Midbrain (tissue), 1 donor: ENCODE measurements at regions not wholly inside any gene's neighbourhood (a gene's known extent, or its start where the extent isn't known, plus 50 kb on each side); places are given as distances from the start of the nearest gene placed in this dataset.
"Not testable (repeated sequence)": the region's sequence is repeated elsewhere in the genome, so short reads cannot be mapped to it uniquely, and the experiment has no call there.

ENCODE experiments used
- DNase-seq: peaks from one replicate; lab custom pipeline; 2025; lab: John Stamatoyannopoulos, UW

DNA sequence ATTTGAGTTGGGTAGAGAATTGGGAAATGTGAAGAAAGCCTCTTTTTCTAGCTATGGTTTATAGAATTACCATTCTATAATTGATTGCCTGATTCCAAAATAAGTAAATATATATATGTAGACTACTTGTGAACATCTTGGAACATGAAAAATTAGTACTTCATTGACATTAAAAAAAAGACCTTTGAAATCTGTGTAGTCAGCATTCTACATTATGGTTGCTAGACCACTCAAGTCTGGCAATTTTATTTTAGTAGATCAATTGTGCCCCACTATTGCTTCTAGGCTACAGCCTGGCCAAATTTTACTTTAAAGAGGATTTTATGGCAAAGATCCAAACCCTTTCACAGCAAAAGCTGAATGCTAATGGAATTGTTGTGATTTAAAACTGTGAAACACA is 279.8 kb downstream of the IKZF2 start:
- no peak for DNase-seq

- no peak for DNase-seq
Measured at GRCh38 chr2:212864186-212864585, 287.2 kb downstream of the IKZF2 start.

DNA sequence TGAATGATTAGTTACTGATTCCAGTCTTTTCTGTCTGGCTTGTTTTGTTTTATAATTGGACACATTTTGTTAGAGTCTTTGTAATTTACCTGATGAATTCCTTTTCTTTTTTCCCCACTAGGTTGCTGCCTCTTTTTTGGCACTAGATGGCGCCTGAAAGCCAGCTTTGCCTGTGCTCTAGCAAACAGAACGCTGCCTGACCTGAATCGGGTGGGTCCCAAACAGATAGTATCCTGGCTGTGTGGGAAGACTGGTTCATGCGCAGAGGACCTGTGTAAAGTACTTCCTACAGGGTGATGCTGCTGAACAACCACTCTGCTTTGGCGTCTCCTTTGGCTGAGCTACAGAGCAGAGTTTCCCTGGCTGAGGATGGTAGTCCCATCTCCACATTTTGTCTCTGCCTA is 288.2 kb downstream of the IKZF2 start:
- no peak for DNase-seq

DNA sequence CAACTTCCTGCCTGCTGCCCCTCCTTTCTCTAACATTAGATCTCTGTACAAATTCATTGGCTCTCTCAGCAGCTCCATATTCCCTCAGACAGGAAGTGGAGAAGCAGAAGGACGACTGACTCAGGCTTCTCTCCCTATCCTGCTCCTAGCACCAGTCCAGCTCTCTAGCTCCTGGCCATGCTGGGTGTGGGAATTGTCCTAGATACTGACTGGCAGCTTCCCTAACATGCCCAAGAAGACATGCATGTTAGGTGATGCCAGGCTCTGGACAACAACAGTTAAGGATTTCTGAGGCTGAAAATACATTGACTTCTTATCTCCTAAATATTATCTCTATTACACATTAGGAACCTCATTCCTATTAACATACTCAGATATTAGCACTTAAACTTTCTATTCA is 292.9 kb downstream of the IKZF2 start:
- no peak for DNase-seq

DNA sequence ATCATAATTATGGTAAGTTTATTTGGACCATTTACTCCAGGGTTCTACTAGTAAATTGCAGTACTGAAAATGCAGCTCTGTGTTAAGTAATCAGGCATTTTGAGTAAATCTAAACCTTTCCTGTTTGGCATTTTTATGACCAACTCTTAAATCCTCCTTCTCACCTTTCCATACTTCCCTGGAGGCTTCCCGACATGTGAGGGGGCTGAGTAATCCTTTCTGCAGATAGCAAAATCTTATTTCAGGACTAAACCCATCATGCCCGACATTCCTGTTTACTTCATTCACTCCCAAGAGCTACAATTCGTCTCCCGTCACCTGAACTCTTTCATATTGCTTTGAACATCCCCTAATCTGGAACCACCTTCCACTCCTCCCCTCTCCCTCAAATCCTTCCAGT is 296.6 kb downstream of the IKZF2 start:
- DNase-seq = no peak

DNA sequence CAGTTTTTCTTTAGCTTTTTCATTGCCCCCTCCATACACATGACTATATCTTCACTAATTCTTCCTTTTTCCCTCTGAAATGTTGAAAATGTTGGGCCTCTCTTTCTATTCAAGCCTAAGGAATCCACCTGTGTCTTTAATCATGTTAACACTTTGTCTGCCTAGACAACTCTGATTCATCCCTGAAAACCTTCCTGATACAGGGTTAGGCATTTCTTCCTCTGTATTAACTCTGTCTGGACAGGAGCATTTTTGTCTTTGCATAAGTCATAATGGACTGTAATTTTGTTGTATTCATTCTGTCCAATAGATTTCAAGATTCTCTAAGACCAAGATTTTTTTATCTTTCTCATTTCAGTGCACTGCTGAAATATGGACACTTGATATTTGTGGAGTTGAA is 297.3 kb downstream of the IKZF2 start:
- no peak for DNase-seq

GRCh38 chr2:212845941-212846340 is 305.5 kb downstream of the IKZF2 start:
- no peak for DNase-seq

DNA sequence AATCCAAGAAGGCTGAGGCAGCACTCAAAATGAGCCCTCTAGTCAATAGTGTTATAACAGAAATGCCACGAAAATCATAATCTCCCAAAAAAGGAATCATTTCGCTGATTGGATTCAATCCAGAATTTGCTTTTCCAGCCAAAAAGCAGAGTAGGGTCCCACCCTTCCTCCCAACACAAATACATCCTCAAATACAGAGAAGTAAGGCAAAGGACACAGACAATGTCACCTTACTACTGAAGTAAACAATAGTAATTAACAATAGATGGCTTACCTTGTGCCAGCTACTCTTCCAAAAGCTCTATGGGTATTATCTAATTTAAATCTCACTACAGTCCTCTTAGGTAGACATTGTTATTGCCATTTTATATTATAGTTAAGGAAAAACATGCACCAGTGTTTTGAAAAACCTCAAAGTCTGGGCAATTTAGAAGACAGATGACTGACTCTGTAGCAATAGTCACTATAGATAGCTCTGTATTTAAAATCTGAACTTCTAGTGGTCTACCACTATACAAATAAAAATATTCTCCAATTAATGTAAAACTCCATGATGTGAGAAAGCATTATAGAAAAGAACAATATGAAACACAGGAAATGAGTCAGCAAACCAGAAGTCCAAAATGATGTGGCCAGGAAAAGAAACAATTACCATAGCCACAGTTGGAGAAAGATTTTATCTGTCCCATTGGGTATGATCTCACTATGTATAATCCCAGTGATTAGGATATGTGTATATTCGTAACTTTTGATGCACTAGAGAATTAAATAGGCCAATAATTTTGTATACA is 305.0 kb upstream of the ERBB4 start:
- DNase-seq = no peak

- DNase-seq = no peak
Measured at GRCh38 chr2:212842544-212843185, 304.1 kb upstream of the ERBB4 start.

- no peak for DNase-seq
Measured at GRCh38 chr2:212841460-212841859, 302.9 kb upstream of the ERBB4 start.

DNA sequence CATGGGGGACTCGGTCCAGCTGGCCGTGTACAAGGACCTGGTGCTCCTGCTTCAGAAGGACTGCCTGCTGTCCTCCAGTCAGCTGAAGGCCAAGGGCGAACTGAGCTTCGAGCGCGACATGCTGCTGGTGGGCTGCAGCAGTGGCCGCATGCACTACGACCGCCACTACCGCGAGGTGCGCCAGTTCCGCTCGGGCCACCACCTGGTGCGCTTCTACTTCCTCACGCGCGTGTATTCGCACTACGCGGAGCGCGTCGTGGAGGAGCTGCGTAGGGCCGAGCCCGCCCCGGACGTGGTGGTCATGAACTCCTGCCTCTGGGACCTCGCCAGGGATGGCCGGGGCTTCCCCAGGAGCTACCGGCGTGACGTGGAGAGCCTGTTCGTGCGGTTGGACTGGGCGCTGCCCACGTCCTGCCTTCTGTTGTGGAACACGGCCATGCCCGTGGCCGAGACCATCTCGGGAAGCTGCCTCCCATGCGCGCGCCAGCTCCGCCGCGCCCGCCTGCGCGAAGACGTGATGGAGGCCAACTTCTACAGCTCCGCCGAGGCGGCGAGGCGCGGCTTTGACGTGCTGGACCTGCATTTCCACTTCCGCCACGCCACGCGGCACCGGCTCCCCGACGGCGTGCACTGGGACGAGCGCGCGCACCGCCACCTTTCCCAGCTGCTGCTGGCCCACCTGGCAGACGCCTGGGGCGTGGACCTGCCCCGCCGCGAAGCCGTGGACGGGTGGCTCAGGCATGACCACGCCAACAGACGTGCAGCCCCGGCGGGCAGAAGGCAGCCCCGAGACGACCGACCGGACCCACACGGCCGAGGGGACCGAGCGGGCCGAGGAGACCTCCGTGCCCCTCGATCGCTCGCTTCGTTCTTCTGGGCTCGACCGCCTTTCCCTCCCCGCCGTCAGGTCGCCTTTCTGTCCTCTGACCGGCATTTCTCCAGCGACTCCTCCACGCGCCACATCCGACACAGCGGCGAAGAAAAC is 293.9 kb upstream of the ERBB4 start:
- DNase-seq = no peak

- no peak for DNase-seq
Measured at GRCh38 chr2:212831671-212832199, 293.1 kb upstream of the ERBB4 start.

DNA sequence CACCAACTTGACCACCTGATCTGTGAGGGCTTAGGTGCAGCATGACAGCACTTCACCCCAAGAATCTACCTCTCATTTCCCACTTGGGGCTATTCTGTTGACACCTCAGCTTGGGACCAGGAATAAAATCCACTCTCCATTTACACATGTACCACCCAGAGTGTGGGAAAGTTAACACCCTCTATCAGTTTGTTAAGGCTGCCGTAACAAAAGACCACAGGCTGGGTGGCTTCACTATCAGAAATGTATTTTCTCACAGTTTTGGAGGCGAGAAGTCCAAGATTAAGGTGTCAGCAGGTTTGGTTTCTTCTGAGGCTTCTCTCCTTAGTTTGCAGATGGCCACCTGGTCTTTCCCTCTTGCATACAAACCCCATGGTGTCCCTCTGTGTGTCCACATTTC is 277.7 kb upstream of the ERBB4 start:
- DNase-seq = no peak

DNA sequence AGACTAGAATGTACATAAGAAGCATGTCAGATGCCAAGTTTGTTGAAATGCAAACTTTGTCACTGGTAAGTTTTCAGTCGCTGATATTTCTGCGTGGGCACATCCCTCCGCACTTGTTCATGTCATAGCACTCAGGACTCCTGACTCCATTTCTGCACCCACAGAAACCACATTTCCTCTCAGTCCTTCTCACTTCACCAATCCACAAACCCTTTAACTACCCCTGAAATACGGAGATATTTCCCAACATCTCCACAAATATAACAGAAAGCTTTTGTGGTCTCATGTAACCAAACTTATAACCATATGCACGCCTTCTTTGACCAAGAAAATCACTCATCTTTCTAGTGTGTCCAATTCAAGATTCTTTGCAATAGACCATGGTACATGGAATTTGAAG is 276.9 kb upstream of the ERBB4 start:
- no peak for DNase-seq

- no peak for DNase-seq
Measured at GRCh38 chr2:212814941-212815340, 276.3 kb upstream of the ERBB4 start.

- no peak for DNase-seq
Measured at GRCh38 chr2:212811921-212812320, 273.3 kb upstream of the ERBB4 start.

DNA sequence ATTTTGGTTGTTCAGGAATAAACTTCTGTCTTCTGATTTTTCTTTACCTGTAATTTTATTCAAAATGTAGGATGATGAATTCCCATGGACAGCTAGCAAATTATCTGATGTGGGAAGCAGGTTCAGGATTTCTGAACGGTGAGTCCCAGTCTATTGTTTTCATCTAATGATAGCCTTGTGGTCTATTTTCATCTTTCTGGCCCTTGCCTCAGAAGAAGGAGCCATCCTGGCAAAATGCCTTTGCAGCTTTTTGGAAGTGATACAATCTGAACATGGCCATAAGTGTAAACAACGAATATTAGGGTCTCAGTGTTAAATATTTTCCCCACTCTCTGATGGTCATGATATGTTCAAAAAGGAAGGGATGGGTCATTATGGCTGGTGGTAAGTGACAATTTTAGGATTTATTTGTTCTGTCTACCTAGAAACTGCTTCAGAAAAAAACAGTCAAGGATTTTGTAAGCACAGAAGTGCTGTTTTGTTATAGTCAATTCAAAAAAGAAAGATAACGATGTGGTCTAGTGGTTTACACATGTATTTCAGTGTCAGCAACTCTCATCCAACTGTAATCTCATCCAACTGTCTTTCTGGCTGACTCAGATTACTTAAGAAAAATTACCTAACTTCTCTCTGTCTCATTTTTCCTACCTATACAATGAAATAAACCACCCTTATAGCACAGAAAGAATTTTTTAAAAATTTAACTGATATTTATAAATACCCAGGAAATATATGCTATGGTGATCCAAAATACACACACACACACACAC is 272.6 kb upstream of the ERBB4 start:
- DNase-seq = no peak

- DNase-seq = no peak
Measured at GRCh38 chr2:212797484-212798205, 259.0 kb upstream of the ERBB4 start.

DNA sequence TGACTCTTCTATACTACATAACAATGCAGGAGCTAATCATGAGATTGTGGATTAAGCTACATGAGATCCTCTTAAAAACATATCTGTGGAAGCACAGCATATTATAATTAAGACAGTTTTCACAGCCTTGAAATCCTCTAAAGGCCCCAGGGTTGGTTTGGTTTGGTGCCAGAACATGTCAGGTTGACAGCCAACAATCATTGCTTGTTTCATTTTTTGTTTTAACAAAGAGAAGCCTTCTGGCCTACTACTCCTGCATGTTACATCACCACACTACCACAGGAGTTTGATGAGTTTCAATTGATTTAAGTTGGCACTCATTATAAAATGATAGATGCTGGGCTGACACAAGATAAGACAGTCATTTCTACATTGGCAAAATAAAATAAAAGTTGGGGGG is 255.9 kb upstream of the ERBB4 start:
- DNase-seq = no peak

DNA sequence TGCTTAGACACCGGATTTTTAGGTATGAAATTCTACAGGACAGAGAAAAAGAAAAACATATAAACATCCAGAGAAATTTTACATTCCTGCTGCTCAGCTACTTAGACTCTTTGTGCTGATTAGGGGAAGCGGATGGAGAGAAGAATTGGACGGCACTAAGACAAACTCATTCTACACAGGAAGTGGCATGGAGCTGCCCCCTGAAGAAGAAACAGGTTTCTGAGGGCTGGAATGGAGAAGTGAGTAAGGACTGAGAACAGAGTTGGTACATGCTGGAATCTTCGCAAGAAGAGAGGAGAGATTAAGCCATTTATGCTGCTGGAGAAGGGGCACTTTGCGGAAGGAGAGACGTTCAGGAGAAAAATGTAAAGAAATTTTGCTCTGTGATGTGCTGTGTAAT is 253.0 kb upstream of the ERBB4 start:
- DNase-seq = no peak

GRCh38 chr2:212786088-212786487 is 247.5 kb upstream of the ERBB4 start:
- not testable (repeated sequence) for DNase-seq
